ENCODE measurements at regions not wholly inside any gene's neighbourhood (a gene's known extent, or its start where the extent isn't known, plus 50 kb on each side); places are given as distances from the start of the nearest gene placed in this dataset.
"Not testable (repeated sequence)": the region's sequence is repeated elsewhere in the genome, so short reads cannot be mapped to it uniquely, and the experiment has no call there.

DNA sequence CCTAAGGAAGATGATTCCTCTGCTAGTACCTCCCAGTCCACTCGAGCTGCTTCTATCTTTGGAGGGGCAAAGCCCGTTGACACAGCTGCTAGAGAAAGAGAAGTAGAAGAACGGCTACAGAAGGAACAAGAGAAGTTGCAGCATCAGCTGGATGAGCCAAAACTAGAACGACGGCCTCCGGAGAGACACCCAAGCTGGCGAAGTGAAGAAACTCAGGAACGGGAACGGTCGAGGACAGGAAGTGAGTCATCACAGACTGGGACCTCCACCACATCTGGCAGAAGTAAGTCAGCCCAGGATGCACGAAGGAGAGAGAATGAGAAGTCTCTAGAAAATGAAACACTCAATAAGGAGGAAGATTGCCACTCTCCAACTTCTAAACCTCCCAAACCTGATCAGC is 154.9 kb downstream of the HSD17B3 start:
- TF ChIP-seq, protein P1, sequence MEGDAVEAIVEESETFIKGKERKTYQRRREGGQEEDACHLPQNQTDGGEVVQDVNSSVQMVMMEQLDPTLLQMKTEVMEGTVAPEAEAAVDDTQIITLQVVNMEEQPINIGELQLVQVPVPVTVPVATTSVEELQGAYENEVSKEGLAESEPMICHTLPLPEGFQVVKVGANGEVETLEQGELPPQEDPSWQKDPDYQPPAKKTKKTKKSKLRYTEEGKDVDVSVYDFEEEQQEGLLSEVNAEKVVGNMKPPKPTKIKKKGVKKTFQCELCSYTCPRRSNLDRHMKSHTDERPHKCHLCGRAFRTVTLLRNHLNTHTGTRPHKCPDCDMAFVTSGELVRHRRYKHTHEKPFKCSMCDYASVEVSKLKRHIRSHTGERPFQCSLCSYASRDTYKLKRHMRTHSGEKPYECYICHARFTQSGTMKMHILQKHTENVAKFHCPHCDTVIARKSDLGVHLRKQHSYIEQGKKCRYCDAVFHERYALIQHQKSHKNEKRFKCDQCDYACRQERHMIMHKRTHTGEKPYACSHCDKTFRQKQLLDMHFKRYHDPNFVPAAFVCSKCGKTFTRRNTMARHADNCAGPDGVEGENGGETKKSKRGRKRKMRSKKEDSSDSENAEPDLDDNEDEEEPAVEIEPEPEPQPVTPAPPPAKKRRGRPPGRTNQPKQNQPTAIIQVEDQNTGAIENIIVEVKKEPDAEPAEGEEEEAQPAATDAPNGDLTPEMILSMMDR (conservative IDR thresholded peaks at IDR 0.05; ENCODE audit: low read length), result not testable (repeated sequence)
- not testable (repeated sequence) for TF ChIP-seq EZH2phosphoT487 (IDR thresholded peaks at IDR 0.05; ENCODE audit: borderline replicate concordance, low read depth, low read length)
